Stimulated activated CD4-positive, alpha-beta T cell treated with anti-CD3 and anti-CD28 coated beads, Interleukin-12 subunit alpha, Interleukin-12 subunit beta, amount 100 ng/mL, for 4 hours (primary cell): ENCODE measurements at regions not wholly inside any gene's neighbourhood (a gene's known extent, or its start where the extent isn't known, plus 50 kb on each side); places are given as distances from the start of the nearest gene placed in this dataset.
"Not testable (repeated sequence)": the region's sequence is repeated elsewhere in the genome, so short reads cannot be mapped to it uniquely, and the experiment has no call there.

Experiments used
- DNase-seq: peaks from one replicate; pipeline ENCODE4 v3.0.0-alpha.2; 2020

- peak; percentile 11 for DNase-seq
Observed at GRCh38 chr2:95728878-95729596, 137.2 kb downstream of the TRIM43 start.

- DNase-seq = no peak
Observed at GRCh38 chr2:95729597-95729955, 137.8 kb downstream of the TRIM43 start.

- DNase-seq = no peak
Observed at GRCh38 chr2:95730813-95731212, 139.0 kb downstream of the TRIM43 start.

- DNase-seq = no peak
Observed at GRCh38 chr2:95734976-95735890, 143.4 kb downstream of the TRIM43 start.

- DNase-seq = no peak
Observed at GRCh38 chr2:95738301-95738700, 146.5 kb downstream of the TRIM43 start.

GRCh38 chr2:95752126-95752525 lies 160.3 kb downstream of the TRIM43 start:
- DNase-seq = not testable (repeated sequence)

- not testable (repeated sequence) for DNase-seq
Observed at GRCh38 chr2:95753812-95754211, 162.0 kb downstream of the TRIM43 start.

GRCh38 chr2:95754213-95754612 lies 162.4 kb downstream of the TRIM43 start:
- DNase-seq = not testable (repeated sequence)

- not testable (repeated sequence) for DNase-seq
Observed at GRCh38 chr2:95754819-95755563, 163.2 kb downstream of the TRIM43 start.

GRCh38 chr2:95755956-95756669 lies 164.3 kb downstream of the TRIM43 start:
- DNase-seq = not testable (repeated sequence)

- no peak for DNase-seq
Observed at GRCh38 chr2:95757988-95758387, 166.2 kb downstream of the TRIM43 start.

- DNase-seq = no peak
Observed at GRCh38 chr2:95759481-95760246, 167.9 kb downstream of the TRIM43 start.

- DNase-seq = no peak
Observed at GRCh38 chr2:95760806-95761525, 169.2 kb downstream of the TRIM43 start.

- no peak for DNase-seq
Observed at GRCh38 chr2:95761556-95761955, 169.8 kb downstream of the TRIM43 start.

GRCh38 chr2:95762023-95763021 lies 170.5 kb downstream of the TRIM43 start:
- DNase-seq = not testable (repeated sequence)

GRCh38 chr2:95763074-95763473 lies 171.3 kb downstream of the TRIM43 start:
- DNase-seq = not testable (repeated sequence)

- DNase-seq = not testable (repeated sequence)
Observed at GRCh38 chr2:95764966-95765365, 173.2 kb downstream of the TRIM43 start.

- not testable (repeated sequence) for DNase-seq
Observed at GRCh38 chr2:95765925-95766910, 174.4 kb downstream of the TRIM43 start.
